ENCODE measurements at regions not wholly inside any gene's neighbourhood (a gene's known extent, or its start where the extent isn't known, plus 50 kb on each side); places are given as distances from the start of the nearest gene placed in this dataset.

DNA sequence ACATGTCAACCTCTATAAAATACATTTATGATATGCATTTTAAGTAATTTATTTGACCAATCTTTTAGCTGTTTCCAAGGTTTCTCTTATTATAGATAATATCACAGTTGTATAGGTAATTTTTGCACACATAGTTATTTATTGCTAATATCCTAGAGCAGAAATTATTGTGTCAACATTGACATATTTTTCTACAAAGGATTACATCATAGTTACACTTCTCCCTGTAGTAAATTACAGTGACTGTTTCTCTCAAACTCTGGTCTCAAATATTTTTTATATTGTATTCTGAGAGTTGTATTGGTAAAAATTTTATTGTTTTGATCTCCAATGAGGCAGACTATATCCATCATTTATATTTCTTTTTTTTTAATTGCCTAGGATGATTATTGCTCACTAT lies 714.4 kb upstream of the CDH6 start:
- TF ChIP-seq, protein P1, sequence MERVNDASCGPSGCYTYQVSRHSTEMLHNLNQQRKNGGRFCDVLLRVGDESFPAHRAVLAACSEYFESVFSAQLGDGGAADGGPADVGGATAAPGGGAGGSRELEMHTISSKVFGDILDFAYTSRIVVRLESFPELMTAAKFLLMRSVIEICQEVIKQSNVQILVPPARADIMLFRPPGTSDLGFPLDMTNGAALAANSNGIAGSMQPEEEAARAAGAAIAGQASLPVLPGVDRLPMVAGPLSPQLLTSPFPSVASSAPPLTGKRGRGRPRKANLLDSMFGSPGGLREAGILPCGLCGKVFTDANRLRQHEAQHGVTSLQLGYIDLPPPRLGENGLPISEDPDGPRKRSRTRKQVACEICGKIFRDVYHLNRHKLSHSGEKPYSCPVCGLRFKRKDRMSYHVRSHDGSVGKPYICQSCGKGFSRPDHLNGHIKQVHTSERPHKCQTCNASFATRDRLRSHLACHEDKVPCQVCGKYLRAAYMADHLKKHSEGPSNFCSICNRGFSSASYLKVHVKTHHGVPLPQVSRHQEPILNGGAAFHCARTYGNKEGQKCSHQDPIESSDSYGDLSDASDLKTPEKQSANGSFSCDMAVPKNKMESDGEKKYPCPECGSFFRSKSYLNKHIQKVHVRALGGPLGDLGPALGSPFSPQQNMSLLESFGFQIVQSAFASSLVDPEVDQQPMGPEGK (CRISPR knock-in tag; IDR thresholded peaks at IDR 0.05; ENCODE audit: borderline replicate concordance), result no peak
- no peak for ATAC-seq

DNA sequence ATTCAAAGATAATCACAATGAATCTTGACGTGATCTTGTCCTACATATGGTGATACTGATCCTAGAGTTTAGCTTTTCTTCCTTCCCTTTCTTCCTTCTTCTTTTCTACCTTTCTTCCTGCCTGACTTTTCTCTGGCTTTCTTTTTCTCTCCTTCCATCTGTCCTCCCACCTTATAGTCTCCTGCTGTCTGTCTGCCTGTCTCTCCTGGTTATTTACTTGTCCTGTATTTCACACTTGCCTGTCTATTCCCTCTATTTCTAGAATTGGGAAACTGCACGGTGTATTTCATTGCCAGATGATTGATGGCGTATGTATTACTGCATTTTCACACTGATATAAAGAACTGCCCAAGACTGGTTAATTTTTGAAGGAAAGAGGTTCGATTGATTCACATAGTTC lies 718.1 kb upstream of the CDH6 start:
- TF ChIP-seq SNAI2 (CRISPR knock-in tag; IDR thresholded peaks at IDR 0.05), result no peak
- TF ChIP-seq, protein P2, sequence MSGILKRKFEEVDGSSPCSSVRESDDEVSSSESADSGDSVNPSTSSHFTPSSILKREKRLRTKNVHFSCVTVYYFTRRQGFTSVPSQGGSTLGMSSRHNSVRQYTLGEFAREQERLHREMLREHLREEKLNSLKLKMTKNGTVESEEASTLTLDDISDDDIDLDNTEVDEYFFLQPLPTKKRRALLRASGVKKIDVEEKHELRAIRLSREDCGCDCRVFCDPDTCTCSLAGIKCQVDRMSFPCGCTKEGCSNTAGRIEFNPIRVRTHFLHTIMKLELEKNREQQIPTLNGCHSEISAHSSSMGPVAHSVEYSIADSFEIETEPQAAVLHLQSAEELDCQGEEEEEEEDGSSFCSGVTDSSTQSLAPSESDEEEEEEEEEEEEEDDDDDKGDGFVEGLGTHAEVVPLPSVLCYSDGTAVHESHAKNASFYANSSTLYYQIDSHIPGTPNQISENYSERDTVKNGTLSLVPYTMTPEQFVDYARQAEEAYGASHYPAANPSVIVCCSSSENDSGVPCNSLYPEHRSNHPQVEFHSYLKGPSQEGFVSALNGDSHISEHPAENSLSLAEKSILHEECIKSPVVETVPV (CRISPR knock-in tag; IDR thresholded peaks at IDR 0.05), result no peak
- TF ChIP-seq ZFP30 (CRISPR knock-in tag; IDR thresholded peaks at IDR 0.05), result no peak
- no peak for TF ChIP-seq GLIS3 (CRISPR knock-in tag; IDR thresholded peaks at IDR 0.05)
- TF ChIP-seq, protein P3, sequence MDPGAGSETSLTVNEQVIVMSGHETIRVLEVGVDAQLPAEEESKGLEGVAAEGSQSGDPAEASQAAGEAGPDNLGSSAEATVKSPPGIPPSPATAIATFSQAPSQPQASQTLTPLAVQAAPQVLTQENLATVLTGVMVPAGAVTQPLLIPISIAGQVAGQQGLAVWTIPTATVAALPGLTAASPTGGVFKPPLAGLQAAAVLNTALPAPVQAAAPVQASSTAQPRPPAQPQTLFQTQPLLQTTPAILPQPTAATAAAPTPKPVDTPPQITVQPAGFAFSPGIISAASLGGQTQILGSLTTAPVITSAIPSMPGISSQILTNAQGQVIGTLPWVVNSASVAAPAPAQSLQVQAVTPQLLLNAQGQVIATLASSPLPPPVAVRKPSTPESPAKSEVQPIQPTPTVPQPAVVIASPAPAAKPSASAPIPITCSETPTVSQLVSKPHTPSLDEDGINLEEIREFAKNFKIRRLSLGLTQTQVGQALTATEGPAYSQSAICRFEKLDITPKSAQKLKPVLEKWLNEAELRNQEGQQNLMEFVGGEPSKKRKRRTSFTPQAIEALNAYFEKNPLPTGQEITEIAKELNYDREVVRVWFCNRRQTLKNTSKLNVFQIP (CRISPR knock-in tag; IDR thresholded peaks at IDR 0.05; ENCODE audit: borderline replicate concordance, low read depth), result no peak
- TF ChIP-seq OSR1 (CRISPR knock-in tag; IDR thresholded peaks at IDR 0.05), result no peak
- TF ChIP-seq ISL1 (CRISPR knock-in tag; IDR thresholded peaks at IDR 0.05), result no peak
- no peak for ATAC-seq

DNA sequence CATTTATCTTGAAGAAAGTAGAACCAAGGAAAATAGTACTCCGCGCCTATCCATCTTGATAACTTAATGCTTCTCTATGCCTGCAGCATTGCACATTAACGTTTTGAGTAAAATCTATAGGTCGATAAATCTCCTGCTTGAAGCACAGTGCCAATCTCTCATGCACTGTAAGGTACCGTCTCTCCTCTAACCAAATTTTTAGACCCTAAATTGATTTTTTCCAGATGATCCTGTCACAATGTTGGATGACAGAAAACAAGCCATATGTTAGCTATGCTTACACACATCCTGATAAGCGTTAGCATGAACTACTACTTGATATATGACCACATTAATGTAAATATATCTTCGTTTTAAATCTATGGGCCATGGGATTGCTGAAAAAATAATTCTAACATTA lies 723.8 kb upstream of the CDH6 start:
- TF ChIP-seq, protein P4, sequence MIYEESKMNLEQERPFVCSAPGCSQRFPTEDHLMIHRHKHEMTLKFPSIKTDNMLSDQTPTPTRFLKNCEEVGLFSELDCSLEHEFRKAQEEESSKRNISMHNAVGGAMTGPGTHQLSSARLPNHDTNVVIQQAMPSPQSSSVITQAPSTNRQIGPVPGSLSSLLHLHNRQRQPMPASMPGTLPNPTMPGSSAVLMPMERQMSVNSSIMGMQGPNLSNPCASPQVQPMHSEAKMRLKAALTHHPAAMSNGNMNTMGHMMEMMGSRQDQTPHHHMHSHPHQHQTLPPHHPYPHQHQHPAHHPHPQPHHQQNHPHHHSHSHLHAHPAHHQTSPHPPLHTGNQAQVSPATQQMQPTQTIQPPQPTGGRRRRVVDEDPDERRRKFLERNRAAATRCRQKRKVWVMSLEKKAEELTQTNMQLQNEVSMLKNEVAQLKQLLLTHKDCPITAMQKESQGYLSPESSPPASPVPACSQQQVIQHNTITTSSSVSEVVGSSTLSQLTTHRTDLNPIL (CRISPR knock-in tag; IDR thresholded peaks at IDR 0.05; ENCODE audit: low read depth), result no peak
- TF ChIP-seq TCF4 (CRISPR knock-in tag; IDR thresholded peaks at IDR 0.05; ENCODE audit: borderline replicate concordance), result no peak
- TF ChIP-seq ZNF70 (CRISPR knock-in tag; IDR thresholded peaks at IDR 0.05), result no peak
- TF ChIP-seq ZNF565 (CRISPR knock-in tag; conservative IDR thresholded peaks at IDR 0.05; ENCODE audit: low read depth), result no peak
- TF ChIP-seq, protein P2 (CRISPR knock-in tag; IDR thresholded peaks at IDR 0.05), result no peak
- TF ChIP-seq ESRRG (CRISPR knock-in tag; IDR thresholded peaks at IDR 0.05), result no peak
- TF ChIP-seq BACH2 (CRISPR knock-in tag; IDR thresholded peaks at IDR 0.05; ENCODE audit: borderline replicate concordance), result no peak
- TF ChIP-seq ZC3H10 (CRISPR knock-in tag; IDR thresholded peaks at IDR 0.05), result no peak
- TF ChIP-seq ZNF8 (CRISPR knock-in tag; IDR thresholded peaks at IDR 0.05), result no peak
- no peak for TF ChIP-seq RARB (CRISPR knock-in tag; IDR thresholded peaks at IDR 0.05)
- TF ChIP-seq, protein P1 (CRISPR knock-in tag; IDR thresholded peaks at IDR 0.05; ENCODE audit: borderline replicate concordance), result no peak
- TF ChIP-seq, protein P3 (CRISPR knock-in tag; IDR thresholded peaks at IDR 0.05; ENCODE audit: borderline replicate concordance, low read depth), result no peak
- TF ChIP-seq, protein P5, sequence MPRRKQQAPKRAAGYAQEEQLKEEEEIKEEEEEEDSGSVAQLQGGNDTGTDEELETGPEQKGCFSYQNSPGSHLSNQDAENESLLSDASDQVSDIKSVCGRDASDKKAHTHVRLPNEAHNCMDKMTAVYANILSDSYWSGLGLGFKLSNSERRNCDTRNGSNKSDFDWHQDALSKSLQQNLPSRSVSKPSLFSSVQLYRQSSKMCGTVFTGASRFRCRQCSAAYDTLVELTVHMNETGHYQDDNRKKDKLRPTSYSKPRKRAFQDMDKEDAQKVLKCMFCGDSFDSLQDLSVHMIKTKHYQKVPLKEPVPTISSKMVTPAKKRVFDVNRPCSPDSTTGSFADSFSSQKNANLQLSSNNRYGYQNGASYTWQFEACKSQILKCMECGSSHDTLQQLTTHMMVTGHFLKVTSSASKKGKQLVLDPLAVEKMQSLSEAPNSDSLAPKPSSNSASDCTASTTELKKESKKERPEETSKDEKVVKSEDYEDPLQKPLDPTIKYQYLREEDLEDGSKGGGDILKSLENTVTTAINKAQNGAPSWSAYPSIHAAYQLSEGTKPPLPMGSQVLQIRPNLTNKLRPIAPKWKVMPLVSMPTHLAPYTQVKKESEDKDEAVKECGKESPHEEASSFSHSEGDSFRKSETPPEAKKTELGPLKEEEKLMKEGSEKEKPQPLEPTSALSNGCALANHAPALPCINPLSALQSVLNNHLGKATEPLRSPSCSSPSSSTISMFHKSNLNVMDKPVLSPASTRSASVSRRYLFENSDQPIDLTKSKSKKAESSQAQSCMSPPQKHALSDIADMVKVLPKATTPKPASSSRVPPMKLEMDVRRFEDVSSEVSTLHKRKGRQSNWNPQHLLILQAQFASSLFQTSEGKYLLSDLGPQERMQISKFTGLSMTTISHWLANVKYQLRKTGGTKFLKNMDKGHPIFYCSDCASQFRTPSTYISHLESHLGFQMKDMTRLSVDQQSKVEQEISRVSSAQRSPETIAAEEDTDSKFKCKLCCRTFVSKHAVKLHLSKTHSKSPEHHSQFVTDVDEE (CRISPR knock-in tag; IDR thresholded peaks at IDR 0.05), result no peak
- TF ChIP-seq ISL1 (CRISPR knock-in tag; IDR thresholded peaks at IDR 0.05), result no peak
- TF ChIP-seq ARNTL (CRISPR knock-in tag; IDR thresholded peaks at IDR 0.05; ENCODE audit: borderline replicate concordance, low read depth), result no peak
- TF ChIP-seq TOX (CRISPR knock-in tag; IDR thresholded peaks at IDR 0.05; ENCODE audit: borderline replicate concordance), result no peak
- TF ChIP-seq ZFP3 (CRISPR knock-in tag; IDR thresholded peaks at IDR 0.05), result no peak
- ATAC-seq, result no peak

Measured in SK-N-SH treated with all-trans-retinoic acid at 6 μM for 48 hours (cell line).